HG03442 (cell line): ENCODE measurements at regions not wholly inside any gene's neighbourhood (a gene's known extent, or its start where the extent isn't known, plus 50 kb on each side); places are given as distances from the start of the nearest gene placed in this dataset.

ENCODE experiments used
- ATAC-seq: cut with Tn5 transposase; IDR thresholded peaks from one replicate; pipeline ENCODE4 v1.9.1; 2021; ENCODE audit warnings: mild to moderate bottlenecking, moderate library complexity; ENCODE audit not compliant: unreplicated experiment

- no peak for ATAC-seq
Measured at GRCh38 chr14:31964490-31964889, 112.6 kb upstream of the ARHGAP5 start.

GRCh38 chr14:31965071-31965734 lies 111.9 kb upstream of the ARHGAP5 start:
- ATAC-seq: no peak

GRCh38 chr14:31965735-31966598 lies 111.1 kb upstream of the ARHGAP5 start:
- ATAC-seq: no peak

- ATAC-seq: no peak
Measured at GRCh38 chr14:31966896-31967668, 110.0 kb upstream of the ARHGAP5 start.

GRCh38 chr14:31967669-31967975 lies 109.5 kb upstream of the ARHGAP5 start:
- ATAC-seq: no peak

GRCh38 chr14:31968107-31968810 lies 108.8 kb upstream of the ARHGAP5 start:
- no peak for ATAC-seq

- no peak for ATAC-seq
Measured at GRCh38 chr14:31968956-31969698, 108.0 kb upstream of the ARHGAP5 start.

- no peak for ATAC-seq
Measured at GRCh38 chr14:31969699-31970240, 107.3 kb upstream of the ARHGAP5 start.

- no peak for ATAC-seq
Measured at GRCh38 chr14:31970744-31971143, 106.4 kb upstream of the ARHGAP5 start.

- ATAC-seq: no peak
Measured at GRCh38 chr14:31971612-31972011, 105.5 kb upstream of the ARHGAP5 start.

- ATAC-seq: no peak
Measured at GRCh38 chr14:31977001-31977556, 100.0 kb upstream of the ARHGAP5 start.

GRCh38 chr14:31978423-31978822 lies 98.7 kb upstream of the ARHGAP5 start:
- no peak for ATAC-seq

GRCh38 chr14:31982642-31983041 lies 94.5 kb upstream of the ARHGAP5 start:
- ATAC-seq: no peak

- no peak for ATAC-seq
Measured at GRCh38 chr14:31986405-31986804, 90.7 kb upstream of the ARHGAP5 start.

GRCh38 chr14:31987721-31988120 lies 89.4 kb upstream of the ARHGAP5 start:
- ATAC-seq: no peak

GRCh38 chr14:31988244-31988643 lies 88.9 kb upstream of the ARHGAP5 start:
- no peak for ATAC-seq

- ATAC-seq: no peak
Measured at GRCh38 chr14:31990183-31990857, 86.8 kb upstream of the ARHGAP5 start.

- ATAC-seq: no peak
Measured at GRCh38 chr14:31990926-31991572, 86.1 kb upstream of the ARHGAP5 start.

- no peak for ATAC-seq
Measured at GRCh38 chr14:31992011-31992447, 85.1 kb upstream of the ARHGAP5 start.
